Endothelial cell (in vitro differentiated cells): ENCODE measurements at regions not wholly inside any gene's neighbourhood (a gene's known extent, or its start where the extent isn't known, plus 50 kb on each side); places are given as distances from the start of the nearest gene placed in this dataset.
"Not testable (repeated sequence)": the region's sequence is repeated elsewhere in the genome, so short reads cannot be mapped to it uniquely, and the experiment has no call there.

Experiments
- DNase-seq: peaks from one replicate; pipeline ENCODE4 v3.0.0; 2021; ENCODE audit warnings: low spot score
- H3K27ac Mint-ChIP-seq: one replicate; pipeline ENCODE4 v1.8.0; 2021; ENCODE audit warnings: mixed read lengths, inconsistent platforms; ENCODE audit not compliant: unreplicated experiment
- H3K27me3 Mint-ChIP-seq: one replicate; pipeline ENCODE4 v1.8.0; 2021; ENCODE audit warnings: mild to moderate bottlenecking, moderate library complexity, mixed read lengths, inconsistent platforms; ENCODE audit not compliant: unreplicated experiment
- H3K36me3 Mint-ChIP-seq: one replicate; pipeline ENCODE4 v1.8.0; 2021; ENCODE audit warnings: mild to moderate bottlenecking, low read depth, mixed read lengths, inconsistent platforms; ENCODE audit not compliant: unreplicated experiment
- H3K4me1 Mint-ChIP-seq: one replicate; pipeline ENCODE4 v1.8.0; 2021; ENCODE audit warnings: mild to moderate bottlenecking, mixed read lengths, inconsistent platforms; ENCODE audit not compliant: unreplicated experiment
- H3K4me3 Mint-ChIP-seq: one replicate; pipeline ENCODE4 v1.8.0; 2021; ENCODE audit warnings: mild to moderate bottlenecking, mixed read lengths, inconsistent platforms; ENCODE audit not compliant: unreplicated experiment
- H3K9me3 Mint-ChIP-seq: one replicate; pipeline ENCODE4 v1.8.0; 2021; ENCODE audit warnings: mixed read lengths, inconsistent platforms; ENCODE audit not compliant: unreplicated experiment
- TF ChIP-seq, protein P1 (sequence below): fragments of 200-600 bp; sonication (generic); IDR thresholded peaks from one replicate; pipeline ENCODE4 v1.5.0; 2021; ENCODE audit warnings: antibody characterized with exemption; ENCODE audit not compliant: unreplicated experiment

DNA sequence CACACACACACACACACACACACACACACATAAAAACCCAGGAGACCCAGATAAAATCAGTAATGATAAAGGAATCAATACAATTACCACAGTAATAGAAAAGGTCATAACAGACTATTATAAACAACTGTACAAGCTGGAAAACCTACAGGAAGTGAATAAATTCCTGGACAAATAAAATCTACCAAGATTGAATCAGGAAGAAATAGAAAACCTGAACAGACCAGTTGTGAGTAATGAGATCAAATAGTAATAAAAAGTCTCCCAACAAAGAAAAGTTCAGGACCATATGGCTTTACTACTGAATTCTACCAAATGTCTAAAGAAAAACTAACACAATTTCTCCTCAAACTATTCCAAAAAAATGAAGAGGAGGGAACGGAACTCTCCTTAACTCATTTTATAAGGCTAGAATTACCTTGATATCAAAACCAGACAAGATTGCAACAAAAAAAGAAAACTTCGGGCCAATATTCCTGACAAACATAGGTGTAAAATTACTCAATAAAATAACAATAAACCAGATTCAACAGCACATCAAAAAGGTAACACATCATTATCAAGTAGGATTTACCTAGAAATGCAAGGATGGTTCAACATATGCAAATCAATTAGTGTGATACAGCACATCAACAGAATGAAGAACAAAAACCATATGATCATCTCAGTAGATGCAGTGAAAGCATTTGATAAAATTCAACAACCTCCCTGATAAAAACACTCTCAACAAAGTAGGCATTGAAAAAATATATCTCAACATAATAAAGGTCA is 325.2 kb upstream of the POU5F2 start:
- Mint-ChIP-seq H3K9me3 (no peaks in the 10 kb centered on the region), H3K27ac (no peak overlapping the region), H3K27me3 (peaks cover 3% of the 10 kb centered on the region), H3K4me3 (no peak overlapping the region), H3K4me1 (no peaks in the 10 kb centered on the region), H3K36me3 (peaks cover 12% of the 10 kb centered on the region)
- TF ChIP-seq, protein P1, sequence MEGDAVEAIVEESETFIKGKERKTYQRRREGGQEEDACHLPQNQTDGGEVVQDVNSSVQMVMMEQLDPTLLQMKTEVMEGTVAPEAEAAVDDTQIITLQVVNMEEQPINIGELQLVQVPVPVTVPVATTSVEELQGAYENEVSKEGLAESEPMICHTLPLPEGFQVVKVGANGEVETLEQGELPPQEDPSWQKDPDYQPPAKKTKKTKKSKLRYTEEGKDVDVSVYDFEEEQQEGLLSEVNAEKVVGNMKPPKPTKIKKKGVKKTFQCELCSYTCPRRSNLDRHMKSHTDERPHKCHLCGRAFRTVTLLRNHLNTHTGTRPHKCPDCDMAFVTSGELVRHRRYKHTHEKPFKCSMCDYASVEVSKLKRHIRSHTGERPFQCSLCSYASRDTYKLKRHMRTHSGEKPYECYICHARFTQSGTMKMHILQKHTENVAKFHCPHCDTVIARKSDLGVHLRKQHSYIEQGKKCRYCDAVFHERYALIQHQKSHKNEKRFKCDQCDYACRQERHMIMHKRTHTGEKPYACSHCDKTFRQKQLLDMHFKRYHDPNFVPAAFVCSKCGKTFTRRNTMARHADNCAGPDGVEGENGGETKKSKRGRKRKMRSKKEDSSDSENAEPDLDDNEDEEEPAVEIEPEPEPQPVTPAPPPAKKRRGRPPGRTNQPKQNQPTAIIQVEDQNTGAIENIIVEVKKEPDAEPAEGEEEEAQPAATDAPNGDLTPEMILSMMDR, result no peak
- no peak for DNase-seq

DNA sequence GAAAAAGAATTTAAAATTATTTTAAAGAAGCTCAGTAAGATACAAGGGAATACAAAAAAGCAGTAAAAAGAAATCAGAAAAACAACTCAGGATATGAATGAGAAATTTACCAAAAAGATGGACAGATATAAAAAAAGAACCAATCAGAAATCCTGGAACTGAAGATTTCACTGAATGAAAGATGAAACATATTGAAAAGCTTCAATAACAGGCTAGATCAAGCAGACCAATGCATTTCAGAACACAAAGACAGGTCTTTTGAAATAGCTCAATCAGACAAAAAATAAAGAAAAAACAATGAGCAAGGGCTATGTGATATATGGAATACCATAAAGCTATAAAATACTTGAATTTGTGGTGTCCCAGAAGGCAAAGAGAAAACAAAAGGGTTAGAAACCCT is 322.6 kb upstream of the POU5F2 start:
- H3K4me3 Mint-ChIP-seq, result no peak overlapping the region
- no peak for DNase-seq
- no peaks in the 10 kb centered on the region for H3K9me3 Mint-ChIP-seq
- peaks cover 12% of the 10 kb centered on the region for H3K36me3 Mint-ChIP-seq
- no peaks in the 10 kb centered on the region for H3K4me1 Mint-ChIP-seq
- H3K27me3 Mint-ChIP-seq, result peaks cover 3% of the 10 kb centered on the region
- no peak overlapping the region for H3K27ac Mint-ChIP-seq
- TF ChIP-seq, protein P1, result no peak

DNA sequence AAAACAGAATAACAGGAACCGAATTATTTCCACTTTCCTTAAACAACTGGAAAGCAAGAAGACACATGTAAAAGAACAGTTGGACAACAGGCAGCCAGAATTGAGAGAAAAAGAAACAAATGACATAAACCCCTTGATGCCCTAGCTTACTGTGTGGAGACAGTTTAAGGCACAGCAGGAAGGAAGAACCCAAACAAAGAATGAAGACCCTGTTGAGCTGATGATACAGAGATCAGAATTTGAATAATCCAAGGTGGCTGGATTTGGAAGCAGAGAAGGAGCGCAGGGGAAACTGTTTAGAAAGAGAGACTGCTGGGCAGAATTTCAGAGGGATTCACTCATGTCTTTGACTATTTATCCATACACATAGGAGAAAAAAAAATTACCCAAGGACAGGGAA is 316.3 kb upstream of the POU5F2 start:
- no peak overlapping the region for H3K4me3 Mint-ChIP-seq
- H3K36me3 Mint-ChIP-seq, result no peaks in the 10 kb centered on the region
- no peaks in the 10 kb centered on the region for H3K9me3 Mint-ChIP-seq
- no peaks in the 10 kb centered on the region for H3K27me3 Mint-ChIP-seq
- no peak for DNase-seq
- no peak overlapping the region for H3K27ac Mint-ChIP-seq
- TF ChIP-seq, protein P1, result no peak
- H3K4me1 Mint-ChIP-seq, result peaks cover 8% of the 10 kb centered on the region

GRCh38 chr5:94057217-94057616 is 315.8 kb upstream of the POU5F2 start:
- Mint-ChIP-seq H3K27ac (no peak overlapping the region), H3K4me3 (no peak overlapping the region), H3K9me3 (no peaks in the 10 kb centered on the region), H3K4me1 (peaks cover 8% of the 10 kb centered on the region), H3K27me3 (no peaks in the 10 kb centered on the region), H3K36me3 (no peaks in the 10 kb centered on the region)
- TF ChIP-seq, protein P1, result no peak
- DNase-seq, result no peak

- not testable (repeated sequence) for H3K4me1 Mint-ChIP-seq, H3K27ac Mint-ChIP-seq, H3K9me3 Mint-ChIP-seq, H3K36me3 Mint-ChIP-seq, DNase-seq, H3K27me3 Mint-ChIP-seq, H3K4me3 Mint-ChIP-seq
Measured at GRCh38 chr5:94049307-94049922, 308.0 kb upstream of the POU5F2 start.
